HEK293T (cell line): ENCODE measurements at regions not wholly inside any gene's neighbourhood (a gene's known extent, or its start where the extent isn't known, plus 50 kb on each side); places are given as distances from the start of the nearest gene placed in this dataset.

Experiments
- CTCF ChIA-PET: fragments of 350-600 bp; formaldehyde crosslinking; extraction: SDS; loops from one replicate; lab custom pipeline; 2021; ENCODE audit warnings: antibody characterized with exemption, inconsistent platforms; lab: Yijun Ruan, JAX
- POLR2A ChIA-PET: fragments of 350-600 bp; formaldehyde crosslinking; extraction: SDS; loops from one replicate; lab custom pipeline; 2020; ENCODE audit warnings: antibody characterized with exemption, inconsistent platforms; lab: Yijun Ruan, JAX
- DNase-seq: peaks from one replicate; pipeline ENCODE4 v3.0.0; 2012; ENCODE audit warnings: mixed read lengths; ENCODE audit errors: extremely low spot score
- ARNT ChIP-seq: fragments of 450-650 bp; IDR thresholded peaks from 2 replicates; pipeline ENCODE4 v1.6.1; 2017; ENCODE audit warnings: mild to moderate bottlenecking
- BHLHE40 ChIP-seq: fragments of 450-650 bp; IDR thresholded peaks from 2 replicates; pipeline ENCODE4 v1.6.1; 2016; ENCODE audit warnings: mild to moderate bottlenecking, moderate library complexity, borderline replicate concordance
- CTBP1 ChIP-seq: fragments of 450-650 bp; IDR thresholded peaks from 2 replicates; pipeline ENCODE4 v1.6.1; 2016; ENCODE audit warnings: borderline replicate concordance
- ELF4 ChIP-seq: fragments of 450-650 bp; IDR thresholded peaks from 2 replicates; pipeline ENCODE4 v1.6.1; 2017; ENCODE audit warnings: antibody characterized with exemption
- FOXA1 ChIP-seq: fragments of 450-650 bp; IDR thresholded peaks from 2 replicates; pipeline ENCODE4 v1.6.1; 2016; ENCODE audit warnings: mild to moderate bottlenecking
- FOXK2 ChIP-seq: fragments of 450-650 bp; IDR thresholded peaks from 2 replicates; pipeline ENCODE4 v1.6.1; 2016; ENCODE audit warnings: mild to moderate bottlenecking
- FOXM1 ChIP-seq: fragments of 450-650 bp; IDR thresholded peaks from 2 replicates; pipeline ENCODE4 v1.6.1; 2017; ENCODE audit warnings: mild to moderate bottlenecking, borderline replicate concordance
- HDGF ChIP-seq: fragments of 450-650 bp; IDR thresholded peaks from 2 replicates; pipeline ENCODE4 v1.6.1; 2017; ENCODE audit warnings: antibody characterized with exemption, borderline replicate concordance
- L3MBTL2 ChIP-seq: fragments of 450-650 bp; conservative IDR thresholded peaks from 2 replicates; pipeline ENCODE4 v1.6.1; 2016; ENCODE audit warnings: mild to moderate bottlenecking
- LEF1 ChIP-seq: fragments of 450-650 bp; IDR thresholded peaks from 2 replicates; pipeline ENCODE4 v1.6.1; 2017; ENCODE audit warnings: mild to moderate bottlenecking, borderline replicate concordance
- NFRKB ChIP-seq: fragments of 450-650 bp; IDR thresholded peaks from 2 replicates; pipeline ENCODE4 v1.6.1; 2016; ENCODE audit warnings: mild to moderate bottlenecking, moderate library complexity
- SP1 ChIP-seq: fragments of 450-650 bp; IDR thresholded peaks from 2 replicates; pipeline ENCODE4 v1.6.1; 2017
- SUZ12 ChIP-seq: fragments of 450-650 bp; IDR thresholded peaks from 2 replicates; pipeline ENCODE4 v1.6.1; 2016; ENCODE audit warnings: mild to moderate bottlenecking
- TARDBP ChIP-seq: fragments of 450-650 bp; IDR thresholded peaks from 2 replicates; pipeline ENCODE4 v1.6.1; 2016
- ZNF384 ChIP-seq: fragments of 450-650 bp; IDR thresholded peaks from 2 replicates; pipeline ENCODE4 v1.6.1; 2016
- TF ChIP-seq, protein P1 (sequence below): fragments of 450-650 bp; IDR thresholded peaks from 2 replicates; pipeline ENCODE4 v1.6.1; 2016

DNA sequence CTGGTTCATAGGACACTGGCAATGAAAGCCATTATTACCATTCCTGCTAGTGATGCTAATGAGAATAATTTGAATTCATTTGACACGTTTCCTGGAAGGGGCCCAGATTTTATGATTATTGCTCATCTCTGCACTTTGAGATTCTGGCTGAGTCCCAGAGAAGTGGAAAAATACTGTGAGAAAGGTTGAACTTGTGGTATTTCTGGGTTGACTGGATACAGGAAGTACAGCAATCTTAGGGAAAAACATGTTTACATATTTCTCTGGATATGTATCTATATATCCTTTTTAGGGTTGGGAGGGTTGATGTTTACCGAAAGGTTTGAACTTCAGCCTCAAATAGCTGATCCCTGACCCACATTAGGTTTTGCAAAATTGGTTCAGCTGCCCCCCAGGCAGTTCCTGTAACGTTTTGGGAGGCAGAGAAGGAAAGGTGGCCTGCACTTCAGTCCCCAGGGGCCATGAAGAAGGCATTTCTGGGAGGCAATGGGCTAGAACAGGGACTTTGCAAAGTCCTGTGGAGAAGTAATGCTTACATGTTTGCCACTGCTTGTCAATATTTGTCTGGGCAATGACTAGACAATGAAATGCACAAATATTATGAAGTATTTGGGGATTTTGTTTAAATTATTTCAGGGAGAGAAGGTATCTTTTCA is 253.7 kb upstream of the PITRM1 start:
- TF ChIP-seq, protein P1, sequence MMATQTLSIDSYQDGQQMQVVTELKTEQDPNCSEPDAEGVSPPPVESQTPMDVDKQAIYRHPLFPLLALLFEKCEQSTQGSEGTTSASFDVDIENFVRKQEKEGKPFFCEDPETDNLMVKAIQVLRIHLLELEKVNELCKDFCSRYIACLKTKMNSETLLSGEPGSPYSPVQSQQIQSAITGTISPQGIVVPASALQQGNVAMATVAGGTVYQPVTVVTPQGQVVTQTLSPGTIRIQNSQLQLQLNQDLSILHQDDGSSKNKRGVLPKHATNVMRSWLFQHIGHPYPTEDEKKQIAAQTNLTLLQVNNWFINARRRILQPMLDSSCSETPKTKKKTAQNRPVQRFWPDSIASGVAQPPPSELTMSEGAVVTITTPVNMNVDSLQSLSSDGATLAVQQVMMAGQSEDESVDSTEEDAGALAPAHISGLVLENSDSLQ, result no peak
- ChIA-PET POLR2A (no interaction called here), CTCF (no interaction called here)
- no peak for DNase-seq

DNA sequence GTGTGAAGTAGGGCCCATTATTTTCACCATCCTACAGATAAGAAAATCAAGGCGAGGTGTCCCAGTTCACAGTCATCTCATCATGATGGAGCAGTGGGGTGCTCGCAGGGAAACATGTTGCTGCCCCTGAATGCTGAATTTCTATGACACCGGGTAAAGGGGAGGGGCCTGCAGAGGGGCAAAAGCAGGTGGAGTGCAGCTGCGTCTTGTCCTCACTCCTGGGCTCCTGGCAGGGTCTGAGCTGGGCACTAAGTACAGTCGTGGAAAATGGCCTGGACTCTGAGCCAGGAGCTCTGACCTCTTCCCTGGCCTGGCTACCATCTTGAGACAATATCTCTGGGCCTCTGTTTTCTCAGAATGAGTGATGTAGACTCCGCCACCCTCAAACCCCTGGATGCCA is 253.1 kb upstream of the PITRM1 start:
- ChIA-PET CTCF (no interaction called here), POLR2A (no interaction called here)
- TF ChIP-seq L3MBTL2, result no peak
- no peak for TF ChIP-seq TARDBP
- no peak for TF ChIP-seq FOXK2
- no peak for TF ChIP-seq FOXA1
- TF ChIP-seq ARNT, result no peak
- no peak for TF ChIP-seq NFRKB
- no peak for TF ChIP-seq LEF1
- TF ChIP-seq FOXM1, result no peak
- no peak for TF ChIP-seq CTBP1
- TF ChIP-seq ELF4, result no peak
- TF ChIP-seq SUZ12, result no peak
- no peak for TF ChIP-seq SP1
- no peak for TF ChIP-seq HDGF
- TF ChIP-seq BHLHE40, result no peak
- TF ChIP-seq, protein P1, result no peak
- TF ChIP-seq ZNF384, result no peak
- no peak for DNase-seq

DNA sequence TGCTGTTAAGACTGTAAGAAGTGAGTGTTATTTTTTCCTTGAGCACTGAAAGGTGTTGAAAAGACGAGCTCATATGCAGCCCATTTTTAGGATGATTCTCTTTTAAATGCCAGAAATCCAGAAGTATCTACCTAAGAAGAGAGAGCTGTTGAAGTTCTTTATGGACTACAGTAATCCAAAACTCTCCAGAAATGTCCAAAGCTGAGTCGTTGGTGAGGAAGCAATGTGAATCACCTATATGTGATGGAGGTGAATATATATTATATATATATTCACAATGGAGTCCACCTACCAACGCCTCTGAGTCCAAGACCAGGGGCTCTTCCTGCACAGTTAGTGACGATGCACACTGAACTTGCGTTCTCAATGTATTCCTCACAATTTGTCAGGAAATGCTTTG is 252.7 kb upstream of the PITRM1 start:
- no peak for TF ChIP-seq LEF1
- TF ChIP-seq FOXM1, result no peak
- TF ChIP-seq BHLHE40, result no peak
- TF ChIP-seq ARNT, result no peak
- no peak for TF ChIP-seq FOXK2
- TF ChIP-seq, protein P1, result no peak
- no peak for TF ChIP-seq SP1
- no peak for TF ChIP-seq FOXA1
- TF ChIP-seq SUZ12, result no peak
- TF ChIP-seq L3MBTL2, result no peak
- TF ChIP-seq ELF4, result no peak
- TF ChIP-seq CTBP1, result no peak
- no peak for TF ChIP-seq TARDBP
- TF ChIP-seq NFRKB, result no peak
- no peak for DNase-seq
- ChIA-PET POLR2A (no interaction called here), CTCF (no interaction called here)

DNA sequence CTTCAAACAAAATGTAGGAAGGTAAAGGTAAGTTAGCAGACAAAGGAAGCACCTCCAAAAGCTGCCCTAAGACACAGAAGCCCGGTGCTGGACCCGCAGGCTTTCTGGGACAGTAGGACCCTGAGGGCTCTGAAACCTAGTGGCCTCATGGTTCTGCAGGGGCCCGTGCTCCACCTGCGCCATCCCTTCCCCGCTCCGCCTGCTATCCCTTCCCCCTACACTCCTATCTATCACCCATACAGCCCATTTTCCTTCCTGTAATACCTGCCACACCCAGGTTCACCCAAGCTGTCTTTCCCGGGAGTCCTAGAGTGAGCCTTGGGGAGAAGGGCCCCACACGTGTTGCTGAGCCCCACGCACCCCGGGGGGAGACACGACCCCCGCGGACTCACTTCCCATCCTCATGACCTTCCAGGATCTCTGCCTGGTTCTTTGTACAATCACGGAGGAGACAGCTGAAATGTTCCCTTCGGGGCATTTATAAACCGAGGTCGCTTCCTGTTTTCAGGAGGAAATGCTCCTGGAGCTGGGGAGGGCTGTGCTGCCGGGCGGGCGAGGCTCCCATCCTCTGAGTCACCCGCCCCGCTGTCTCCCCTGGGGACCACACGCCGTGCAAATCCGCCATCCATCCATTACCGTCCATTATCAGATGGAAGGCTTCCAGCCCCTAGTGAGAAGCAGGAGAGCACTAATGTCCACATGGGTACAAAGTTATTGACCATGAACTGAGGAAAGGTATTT is 251.7 kb upstream of the PITRM1 start:
- ChIA-PET CTCF (no interaction called here), POLR2A (no interaction called here)
- DNase-seq, result no peak
- TF ChIP-seq TARDBP (no peak), CTBP1 (no peak), HDGF (no peak), FOXM1 (no peak), FOXA1 (no peak), L3MBTL2 (no peak)

DNA sequence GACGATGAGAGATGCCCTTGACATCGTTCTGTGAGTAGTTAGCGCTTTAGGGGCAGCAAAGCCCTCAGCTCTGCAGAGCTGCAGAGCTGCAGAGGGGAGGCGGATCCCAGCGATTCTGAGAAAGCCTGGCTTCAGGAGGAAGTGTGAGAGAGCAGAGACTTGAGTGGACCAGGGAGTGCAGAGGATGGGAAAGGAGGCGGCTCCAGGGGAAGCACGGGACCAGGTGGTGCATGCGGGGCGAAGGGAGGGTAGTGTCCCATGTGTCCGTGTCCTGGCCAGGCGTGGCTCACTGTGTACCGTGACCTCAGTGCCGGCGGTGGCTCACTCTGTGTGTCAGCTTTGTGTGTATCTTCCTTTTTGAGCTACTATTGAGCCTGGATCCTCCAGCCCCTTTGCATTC is 250.8 kb upstream of the PITRM1 start:
- DNase-seq, result no peak
- ChIA-PET POLR2A (no interaction called here), CTCF (no interaction called here)
- TF ChIP-seq NFRKB, result no peak
- TF ChIP-seq LEF1, result no peak
- TF ChIP-seq ZNF384, result no peak
- TF ChIP-seq, protein P1, result no peak
- TF ChIP-seq TARDBP, result no peak
- TF ChIP-seq SP1, result no peak
- TF ChIP-seq FOXA1, result no peak
- no peak for TF ChIP-seq FOXK2
- no peak for TF ChIP-seq FOXM1
- no peak for TF ChIP-seq CTBP1
- no peak for TF ChIP-seq ELF4
- no peak for TF ChIP-seq BHLHE40
- TF ChIP-seq SUZ12, result no peak
- no peak for TF ChIP-seq HDGF
- no peak for TF ChIP-seq ARNT
- TF ChIP-seq L3MBTL2, result no peak

DNA sequence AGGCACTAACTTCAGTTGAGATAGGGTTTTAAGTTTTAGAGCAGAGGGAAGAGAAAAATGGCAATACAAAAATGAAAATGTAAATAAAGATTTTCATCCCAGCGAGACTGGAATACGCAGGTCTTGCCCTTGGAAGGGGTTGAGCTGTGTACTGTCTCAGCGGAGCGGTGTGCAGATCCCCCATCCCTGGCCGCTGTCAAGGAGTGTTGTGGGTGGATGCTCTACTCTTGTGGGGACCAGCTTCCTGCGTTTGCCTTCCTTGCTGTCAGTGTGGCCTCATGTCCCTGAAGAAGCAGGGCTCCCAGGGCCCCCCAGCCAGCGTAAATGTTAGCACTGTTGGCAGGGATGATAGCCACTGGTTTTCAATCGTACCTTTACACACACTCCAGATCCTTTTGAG is 249.7 kb upstream of the PITRM1 start:
- no peak for TF ChIP-seq ZNF384
- TF ChIP-seq FOXM1, result no peak
- no peak for TF ChIP-seq BHLHE40
- TF ChIP-seq SP1, result no peak
- TF ChIP-seq NFRKB, result no peak
- TF ChIP-seq SUZ12, result no peak

More for the DNA sequence above, 249.7 kb upstream of the PITRM1 start:
- DNase-seq, result no peak
- ChIA-PET POLR2A (no interaction called here), CTCF (no interaction called here)
